Liver (tissue), 3 donors: ENCODE measurements at regions not wholly inside any gene's neighbourhood (a gene's known extent, or its start where the extent isn't known, plus 50 kb on each side); places are given as distances from the start of the nearest gene placed in this dataset.
"Not testable (repeated sequence)": the region's sequence is repeated elsewhere in the genome, so short reads cannot be mapped to it uniquely, and the experiment has no call there.

ENCODE experiments used
- ATF3 ChIP-seq: IDR thresholded peaks from 2 replicates; pipeline ENCODE4 v1.6.1; 2016; ENCODE audit warnings: antibody characterized with exemption
- CTCF ChIP-seq: fragments of 150-350 bp; IDR thresholded peaks from 2 replicates; pipeline ENCODE4 v1.5.1; 2017; ENCODE audit warnings: improper control_type of control experiment, low read depth, low read length; ENCODE audit not compliant: missing input control
- EGR1 ChIP-seq, 2 donors: IDR thresholded peaks; 2 replicates each; pipeline ENCODE4 v1.6.1; 2016 to 2018; ENCODE audit warnings: antibody characterized with exemption in 2 of 2, low read depth in 2 of 2
- FOXA1 ChIP-seq: IDR thresholded peaks from 2 replicates; pipeline ENCODE4 v1.6.1; 2016; ENCODE audit warnings: antibody characterized with exemption
- GABPA ChIP-seq, 2 donors: IDR thresholded peaks in 1 of 2; conservative IDR thresholded peaks in 1 of 2; 2 replicates each; pipeline ENCODE4 v1.6.1; 2016; ENCODE audit warnings: antibody characterized with exemption in 2 of 2, mild to moderate bottlenecking in 1 of 2, moderate library complexity in 1 of 2
- MAX ChIP-seq: IDR thresholded peaks from 2 replicates; pipeline ENCODE4 v1.6.1; 2016; ENCODE audit warnings: antibody characterized with exemption
- NR2F2 ChIP-seq: IDR thresholded peaks from 2 replicates; pipeline ENCODE4 v1.6.1; 2016; ENCODE audit warnings: antibody characterized with exemption
- REST ChIP-seq: IDR thresholded peaks from 2 replicates; pipeline ENCODE4 v1.6.1; 2016; ENCODE audit warnings: antibody characterized with exemption, mild to moderate bottlenecking
- TAF1 ChIP-seq: conservative IDR thresholded peaks from 2 replicates; pipeline ENCODE4 v1.6.1; 2016; ENCODE audit warnings: antibody characterized with exemption, mild to moderate bottlenecking
- YY1 ChIP-seq: IDR thresholded peaks from 2 replicates; pipeline ENCODE4 v1.6.1; 2016; ENCODE audit warnings: antibody characterized with exemption, mild to moderate bottlenecking
- donor health status: healthy.
- donor health status: healthy.

GRCh38 chr1:146314449-146315246, 85.8 kb upstream of the NOTCH2NLA start:
- TF ChIP-seq TAF1; CTCF; MAX; GABPA (IDR thresholded peaks at IDR 0.05 in 1 of 2, conservative IDR thresholded peaks at IDR 0.05 in 1 of 2); FOXA1; NR2F2; ATF3; EGR1 (IDR thresholded peaks at IDR 0.05; ENCODE audit: low read depth in 2 of 2); YY1; REST: not testable (repeated sequence)
